Fibroblast of skin of scalp (primary cell): ENCODE measurements at regions not wholly inside any gene's neighbourhood (a gene's known extent, or its start where the extent isn't known, plus 50 kb on each side); places are given as distances from the start of the nearest gene placed in this dataset.

Source experiments
- DNase-seq: peaks from one replicate; pipeline ENCODE4 v3.0.0-alpha.2; 2013

GRCh38 chr15:37261685-37262084, 161.3 kb upstream of the MEIS2 start:
- DNase-seq, result no peak

DNA sequence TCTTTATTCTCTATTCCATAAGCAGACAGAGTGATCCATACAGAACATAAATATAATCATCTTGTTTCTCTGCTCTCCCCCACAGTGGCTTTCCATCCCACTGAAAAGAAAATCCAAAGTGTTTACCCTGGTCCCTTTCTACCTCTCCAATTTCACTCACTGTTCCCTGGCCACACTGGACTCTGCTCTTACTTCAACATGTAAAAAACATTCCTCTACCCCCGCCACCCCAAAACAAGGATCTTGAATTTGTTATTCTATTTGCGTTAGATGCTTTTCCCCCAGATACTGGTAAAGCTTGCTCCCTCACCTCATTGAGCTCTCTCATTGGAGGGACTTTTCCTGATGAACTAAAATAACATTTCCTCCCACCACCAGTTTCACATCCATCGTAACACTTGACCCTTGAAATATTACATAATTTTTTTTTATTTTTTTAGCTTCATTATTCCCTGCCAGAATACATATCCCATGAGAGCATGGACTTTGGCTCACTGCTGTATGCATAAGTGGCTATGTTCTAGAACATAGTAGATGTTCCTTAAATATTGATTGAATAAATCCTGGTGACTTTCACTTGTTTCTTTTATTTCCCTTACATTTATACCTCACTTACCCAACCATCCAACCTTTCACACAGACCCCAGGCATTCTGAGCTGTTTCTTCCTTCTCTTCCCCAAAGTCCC, 162.7 kb upstream of the MEIS2 start:
- DNase-seq, result no peak

- DNase-seq, result peak; percentile 63
Measured at GRCh38 chr15:37289109-37289765, 188.9 kb upstream of the MEIS2 start.

DNA sequence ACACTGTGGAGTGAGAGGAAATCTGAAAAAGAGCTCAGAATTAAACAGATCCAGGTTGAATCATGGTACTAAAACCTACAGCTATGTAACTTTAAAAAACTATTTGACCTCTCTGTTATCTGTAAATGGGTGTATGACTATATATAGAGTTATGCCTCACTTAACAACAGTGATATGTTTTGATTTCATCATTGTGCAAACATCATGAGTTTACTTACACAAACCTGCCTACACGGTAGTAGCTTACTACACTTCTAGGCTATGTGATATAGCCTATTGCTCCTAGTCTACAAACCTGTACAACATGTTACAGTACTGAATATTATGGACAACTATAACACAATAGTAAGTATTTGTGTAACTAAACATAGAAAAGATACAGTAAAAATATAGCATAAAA, 191.6 kb upstream of the MEIS2 start:
- DNase-seq, result peak; percentile 2

- no peak for DNase-seq
Measured at GRCh38 chr15:37298271-37298670, 197.9 kb upstream of the MEIS2 start.

- no peak for DNase-seq
Measured at GRCh38 chr15:37339437-37339836, 239.1 kb upstream of the MEIS2 start.

GRCh38 chr15:37339856-37340255, 239.5 kb upstream of the MEIS2 start:
- no peak for DNase-seq

GRCh38 chr15:37340438-37340837, 240.1 kb upstream of the MEIS2 start:
- DNase-seq, result no peak

DNA sequence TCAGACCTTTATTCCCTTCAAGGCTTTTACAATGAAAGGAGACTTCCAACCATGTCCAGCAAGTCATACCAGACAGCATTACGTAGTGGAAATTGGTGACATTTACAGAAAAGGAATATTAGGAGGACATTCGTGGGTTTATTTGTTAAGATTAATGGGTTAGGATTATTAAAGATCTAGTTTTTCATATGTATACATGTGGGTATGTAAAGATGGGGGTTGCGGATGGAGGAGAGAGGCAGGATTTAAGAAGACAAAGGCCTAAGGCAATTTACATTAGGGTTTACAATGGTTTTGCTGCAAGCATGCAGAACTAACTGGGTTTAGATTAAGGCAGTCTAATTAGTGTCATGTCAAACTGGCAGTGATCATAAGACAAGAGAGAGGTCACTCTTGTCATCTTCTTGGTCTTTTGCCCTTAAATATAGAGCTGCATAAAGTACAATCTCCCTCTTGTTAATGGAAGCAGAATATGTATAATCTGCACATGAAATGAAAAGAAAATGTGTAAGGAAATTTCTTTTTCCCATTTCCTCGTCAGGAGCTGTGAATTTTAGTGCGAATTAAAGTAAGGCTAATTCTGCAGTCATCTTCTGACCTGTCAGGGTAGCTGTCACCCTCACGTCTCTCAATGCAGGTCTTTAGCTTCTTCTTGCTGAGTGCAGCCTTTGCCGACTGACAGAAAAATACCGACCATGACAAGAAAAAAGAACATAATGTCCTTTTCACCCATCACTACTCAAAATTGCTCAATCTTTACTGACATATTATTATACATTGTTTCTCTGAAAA, 258.9 kb upstream of the MEIS2 start:
- no peak for DNase-seq

GRCh38 chr15:37359893-37360290, 259.5 kb upstream of the MEIS2 start:
- DNase-seq, result no peak

- DNase-seq, result no peak
Measured at GRCh38 chr15:37360724-37361123, 260.4 kb upstream of the MEIS2 start.

- DNase-seq, result no peak
Measured at GRCh38 chr15:37361621-37362020, 261.3 kb upstream of the MEIS2 start.

DNA sequence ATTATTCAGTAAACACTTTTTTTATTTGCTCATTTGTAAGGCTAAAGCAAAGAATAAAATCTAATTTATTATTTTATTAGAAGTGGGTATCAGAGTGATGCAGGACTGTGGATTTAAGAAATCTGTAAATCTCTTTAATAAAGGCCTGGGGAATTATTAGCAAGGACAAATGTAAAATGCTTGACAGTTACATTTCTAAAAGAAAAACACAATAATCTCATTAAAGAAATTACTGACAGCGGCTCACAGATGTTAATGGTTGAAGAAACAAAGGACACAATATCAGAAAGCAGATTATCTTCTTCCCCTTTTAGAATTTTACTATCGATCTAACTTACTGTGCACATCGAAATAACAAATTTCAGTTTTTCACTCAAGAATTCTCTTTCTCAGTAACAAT, 262.1 kb upstream of the MEIS2 start:
- no peak for DNase-seq

DNA sequence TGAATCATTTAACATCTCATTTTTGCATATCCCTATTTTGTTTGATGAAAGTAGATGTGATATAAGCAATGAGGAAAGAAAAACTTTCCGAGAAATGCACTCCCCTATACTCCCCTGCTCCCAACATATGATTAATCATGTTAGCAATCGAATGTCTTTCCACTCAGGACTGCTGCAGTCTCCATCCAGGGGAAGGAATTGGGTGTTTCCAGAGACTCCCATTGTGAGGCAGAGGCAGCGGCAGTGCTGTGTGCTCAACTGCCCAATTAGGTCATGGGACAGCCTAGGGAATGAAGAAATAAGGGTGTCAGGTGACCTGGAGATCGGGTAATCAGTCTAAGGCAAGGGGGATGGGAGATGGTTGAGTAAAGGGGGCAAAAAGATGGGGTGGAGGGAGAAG, 268.6 kb upstream of the MEIS2 start:
- DNase-seq, result no peak

DNA sequence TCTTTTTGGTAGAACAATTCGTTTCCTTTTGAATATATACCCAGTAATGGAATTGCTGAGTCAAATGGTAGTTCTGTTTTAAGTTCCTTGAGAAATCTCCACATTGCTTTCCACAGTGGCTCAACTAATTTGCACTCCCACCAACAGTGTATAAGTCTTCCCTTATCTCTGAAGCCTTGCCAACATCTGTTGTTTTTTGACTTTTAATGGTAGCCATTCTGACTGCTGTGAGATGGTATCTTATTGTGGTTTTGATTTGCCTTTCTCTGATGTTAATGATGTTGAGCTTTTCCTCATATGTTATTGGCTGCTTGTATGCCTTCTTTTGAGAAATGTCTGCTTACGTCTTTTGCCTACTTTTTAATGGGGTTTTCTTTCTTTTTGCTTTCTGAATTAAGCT, 270.6 kb upstream of the MEIS2 start:
- no peak for DNase-seq

GRCh38 chr15:37372064-37372463, 271.7 kb upstream of the MEIS2 start:
- peak; percentile 12 for DNase-seq

DNA sequence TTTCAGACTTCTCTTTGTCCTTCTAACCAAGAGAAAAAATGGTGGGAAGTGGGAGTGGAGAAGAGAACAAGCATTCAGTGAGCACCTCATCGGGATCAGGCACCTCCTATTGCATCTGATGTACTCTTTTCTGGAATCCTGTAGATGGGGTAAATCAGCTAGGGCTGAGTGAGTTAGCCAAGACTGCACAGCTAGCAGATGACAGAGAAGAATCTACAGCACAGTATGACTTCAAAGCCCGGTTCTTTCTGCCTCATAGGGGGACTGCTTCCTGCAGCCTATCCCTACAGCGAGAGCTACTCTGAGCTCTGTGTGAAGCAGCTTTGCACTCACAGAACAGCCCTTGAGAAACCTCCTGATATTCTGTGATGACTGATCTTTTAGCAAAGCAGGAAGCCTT, 275.2 kb upstream of the MEIS2 start:
- peak; percentile 22 for DNase-seq

DNA sequence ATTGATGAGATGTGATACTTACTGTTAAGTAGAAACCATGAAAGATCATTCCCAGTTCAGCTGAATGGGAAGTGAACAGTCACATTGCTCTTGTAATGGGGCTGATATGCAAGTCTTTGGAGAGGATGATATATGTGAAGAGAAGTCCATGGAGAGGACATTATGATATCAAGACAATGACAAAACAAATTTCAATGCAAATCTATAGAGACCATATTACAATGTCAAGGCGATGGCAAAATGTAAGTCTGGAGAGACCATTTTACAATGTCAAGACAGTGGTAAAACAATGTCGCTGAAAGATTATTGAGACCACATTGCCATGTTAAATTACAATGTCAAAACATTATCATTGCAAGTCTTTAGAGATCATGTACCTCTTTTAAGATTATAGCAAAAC, 277.1 kb upstream of the MEIS2 start:
- DNase-seq, result no peak

GRCh38 chr15:37394402-37395099, 294.2 kb upstream of the MEIS2 start:
- DNase-seq, result no peak

DNA sequence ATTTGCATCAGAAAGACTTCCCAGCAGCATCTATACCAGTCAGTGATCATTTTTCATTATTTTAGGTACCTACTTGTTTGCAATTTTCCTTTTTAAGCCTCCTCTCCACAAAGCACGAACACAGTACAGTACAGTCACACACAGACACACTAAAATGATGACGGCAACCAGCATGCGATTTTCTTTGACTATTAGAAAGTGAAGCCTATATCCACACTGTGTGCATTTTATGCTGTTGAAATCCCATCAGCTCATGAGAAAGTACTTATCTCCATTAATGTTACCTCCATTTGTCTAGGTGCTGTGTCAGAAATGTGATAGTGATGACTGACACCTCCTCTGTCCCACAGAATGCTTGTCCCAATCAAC, 294.7 kb upstream of the MEIS2 start:
- no peak for DNase-seq

DNA sequence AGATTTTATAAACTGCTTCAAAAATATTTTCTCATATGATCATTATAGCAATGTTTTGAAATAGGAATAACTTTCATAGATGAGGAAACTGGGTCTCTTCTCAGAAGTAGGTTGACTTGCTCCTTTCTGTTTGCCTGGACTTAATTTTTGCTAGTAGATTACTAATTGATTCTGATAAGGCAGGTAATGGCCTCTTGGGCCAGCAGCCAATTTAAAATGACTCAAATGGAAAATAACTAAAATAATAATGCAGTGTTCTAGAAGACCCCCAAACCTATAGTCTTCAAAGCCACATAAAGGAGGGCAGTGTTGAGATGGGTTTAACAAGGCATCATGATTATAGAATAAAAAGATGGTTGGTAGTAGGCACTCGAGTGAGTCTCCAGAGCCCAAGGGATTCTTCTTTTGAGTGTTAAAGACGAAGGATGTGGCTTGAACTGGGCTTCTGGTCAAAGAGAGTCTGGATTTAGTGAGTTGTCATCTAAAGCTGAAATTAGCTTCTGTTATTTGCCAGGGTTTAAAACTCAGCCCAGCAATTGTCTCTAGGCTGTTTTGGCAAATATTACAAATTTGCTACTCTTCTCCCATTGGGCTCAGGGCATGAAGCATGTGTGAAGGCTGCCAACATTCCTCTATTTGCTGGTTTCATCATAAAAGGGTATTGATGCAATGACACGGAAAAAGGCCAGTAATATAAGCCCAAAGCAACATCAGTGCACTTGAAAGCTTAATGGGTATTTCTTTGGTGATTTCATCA, 297.1 kb upstream of the MEIS2 start:
- DNase-seq, result peak; percentile 12

DNA sequence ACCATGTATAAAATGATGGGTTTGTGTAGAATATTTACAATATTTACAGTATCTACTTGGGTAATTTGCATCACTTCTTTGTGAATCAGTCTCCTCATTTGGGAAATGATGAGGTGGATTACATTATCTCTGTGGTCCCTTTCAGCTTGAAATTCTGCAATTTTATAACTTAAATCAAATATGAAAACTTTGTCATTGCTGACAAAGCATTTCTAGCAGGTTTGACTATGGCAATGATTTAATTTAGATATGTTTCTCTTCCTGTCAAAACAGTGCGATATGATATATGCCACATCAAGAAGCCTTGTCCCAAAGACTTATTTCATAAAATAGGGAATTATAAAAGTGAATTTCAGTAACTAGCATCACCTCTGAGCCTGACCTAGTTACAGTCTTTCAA, 315.8 kb upstream of the MEIS2 start:
- DNase-seq, result no peak

- peak; percentile 85 for DNase-seq
Measured at GRCh38 chr15:37425541-37425940, 325.2 kb upstream of the MEIS2 start.
